CD4-positive, alpha-beta T cell treated with Interleukin-10 for 1 hour (primary cell): ENCODE measurements at regions not wholly inside any gene's neighbourhood (a gene's known extent, or its start where the extent isn't known, plus 50 kb on each side); places are given as distances from the start of the nearest gene placed in this dataset.
"Not testable (repeated sequence)": the region's sequence is repeated elsewhere in the genome, so short reads cannot be mapped to it uniquely, and the experiment has no call there.

Experiments
- DNase-seq: peaks from one replicate; pipeline ENCODE4 v3.0.0-alpha.2; 2020

GRCh38 chr4:77220828-77221613 lies 64.0 kb downstream of the CCNG2 start:
- no peak for DNase-seq

GRCh38 chr4:77225022-77225421 lies 68.0 kb downstream of the CCNG2 start:
- DNase-seq: no peak

GRCh38 chr4:77226939-77227705 lies 70.1 kb downstream of the CCNG2 start:
- DNase-seq: no peak

GRCh38 chr4:77229433-77229832 lies 72.4 kb downstream of the CCNG2 start:
- DNase-seq: no peak

- DNase-seq: no peak
Observed at GRCh38 chr4:77232653-77233052, 75.6 kb downstream of the CCNG2 start.

GRCh38 chr4:77235289-77235854 lies 78.4 kb downstream of the CCNG2 start:
- no peak for DNase-seq

GRCh38 chr4:77236806-77237205 lies 79.8 kb downstream of the CCNG2 start:
- DNase-seq: no peak

GRCh38 chr4:77240469-77241066 lies 83.6 kb downstream of the CCNG2 start:
- DNase-seq: peak; percentile 40

- no peak for DNase-seq
Observed at GRCh38 chr4:77248805-77249204, 91.8 kb downstream of the CCNG2 start.

GRCh38 chr4:77251751-77252150 lies 94.7 kb downstream of the CCNG2 start:
- no peak for DNase-seq

- DNase-seq: no peak
Observed at GRCh38 chr4:77263247-77263646, 106.2 kb downstream of the CCNG2 start.

- not testable (repeated sequence) for DNase-seq
Observed at GRCh38 chr4:77263976-77264375, 107.0 kb downstream of the CCNG2 start.

GRCh38 chr4:77264826-77265225 lies 107.8 kb downstream of the CCNG2 start:
- no peak for DNase-seq

- no peak for DNase-seq
Observed at GRCh38 chr4:77268108-77268507, 111.1 kb downstream of the CCNG2 start.

- no peak for DNase-seq
Observed at GRCh38 chr4:77269505-77269904, 112.5 kb downstream of the CCNG2 start.

- DNase-seq: no peak
Observed at GRCh38 chr4:77273412-77273811, 116.4 kb downstream of the CCNG2 start.

GRCh38 chr4:77279114-77279513 lies 122.1 kb downstream of the CCNG2 start:
- DNase-seq: not testable (repeated sequence)

- DNase-seq: no peak
Observed at GRCh38 chr4:77282305-77282704, 125.3 kb downstream of the CCNG2 start.

- DNase-seq: no peak
Observed at GRCh38 chr4:77284036-77284435, 127.0 kb downstream of the CCNG2 start.

- no peak for DNase-seq
Observed at GRCh38 chr4:77286906-77287305, 129.9 kb downstream of the CCNG2 start.

- DNase-seq: no peak
Observed at GRCh38 chr4:77293426-77293825, 136.4 kb downstream of the CCNG2 start.

GRCh38 chr4:77300996-77301395 lies 144.0 kb downstream of the CCNG2 start:
- DNase-seq: not testable (repeated sequence)

- DNase-seq: no peak
Observed at GRCh38 chr4:77305766-77306165, 148.8 kb downstream of the CCNG2 start.

- DNase-seq: no peak
Observed at GRCh38 chr4:77306496-77306895, 149.5 kb downstream of the CCNG2 start.
